ENCODE measurements at regions not wholly inside any gene's neighbourhood (a gene's known extent, or its start where the extent isn't known, plus 50 kb on each side); places are given as distances from the start of the nearest gene placed in this dataset.

DNA sequence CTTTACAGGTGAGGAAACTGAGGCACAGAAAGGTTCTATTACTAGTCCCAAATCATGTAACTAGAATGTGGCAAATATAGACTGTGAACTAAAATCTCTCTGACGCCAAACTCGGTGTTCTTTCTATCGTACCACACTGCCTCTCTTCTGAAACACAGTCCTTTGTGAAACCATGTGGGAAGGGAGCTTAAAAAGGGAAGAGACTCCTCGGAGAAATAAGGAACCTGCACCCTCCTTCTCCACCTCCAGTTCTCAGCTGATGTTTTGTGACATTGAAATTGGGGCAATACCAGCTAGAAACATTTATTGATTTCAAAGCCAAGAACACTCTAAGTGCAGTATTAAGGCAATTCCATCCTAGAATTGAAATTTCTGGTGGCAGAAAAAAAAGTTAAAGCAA is 76.4 kb upstream of the DRD2 start:
- no peak for DNase-seq
- H3K27me3 ChIP-seq (ENCODE audit: low read depth): peaks cover 21% of the 10 kb centered on the region
- intact Hi-C loops (cut with micrococcal nuclease): no loop called here
- no peak overlapping the region for H3K4me3 ChIP-seq
- H3K9me3 ChIP-seq (replicated peaks): no peaks in the 10 kb centered on the region
- TF ChIP-seq, protein P1, sequence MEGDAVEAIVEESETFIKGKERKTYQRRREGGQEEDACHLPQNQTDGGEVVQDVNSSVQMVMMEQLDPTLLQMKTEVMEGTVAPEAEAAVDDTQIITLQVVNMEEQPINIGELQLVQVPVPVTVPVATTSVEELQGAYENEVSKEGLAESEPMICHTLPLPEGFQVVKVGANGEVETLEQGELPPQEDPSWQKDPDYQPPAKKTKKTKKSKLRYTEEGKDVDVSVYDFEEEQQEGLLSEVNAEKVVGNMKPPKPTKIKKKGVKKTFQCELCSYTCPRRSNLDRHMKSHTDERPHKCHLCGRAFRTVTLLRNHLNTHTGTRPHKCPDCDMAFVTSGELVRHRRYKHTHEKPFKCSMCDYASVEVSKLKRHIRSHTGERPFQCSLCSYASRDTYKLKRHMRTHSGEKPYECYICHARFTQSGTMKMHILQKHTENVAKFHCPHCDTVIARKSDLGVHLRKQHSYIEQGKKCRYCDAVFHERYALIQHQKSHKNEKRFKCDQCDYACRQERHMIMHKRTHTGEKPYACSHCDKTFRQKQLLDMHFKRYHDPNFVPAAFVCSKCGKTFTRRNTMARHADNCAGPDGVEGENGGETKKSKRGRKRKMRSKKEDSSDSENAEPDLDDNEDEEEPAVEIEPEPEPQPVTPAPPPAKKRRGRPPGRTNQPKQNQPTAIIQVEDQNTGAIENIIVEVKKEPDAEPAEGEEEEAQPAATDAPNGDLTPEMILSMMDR (IDR thresholded peaks at IDR 0.05; ENCODE audit: borderline replicate concordance): no peak
- no peaks in the 10 kb centered on the region for H3K4me1 ChIP-seq
- H3K27ac ChIP-seq (replicated peaks): no peak overlapping the region
- no peaks in the 10 kb centered on the region for H3K36me3 ChIP-seq

DNA sequence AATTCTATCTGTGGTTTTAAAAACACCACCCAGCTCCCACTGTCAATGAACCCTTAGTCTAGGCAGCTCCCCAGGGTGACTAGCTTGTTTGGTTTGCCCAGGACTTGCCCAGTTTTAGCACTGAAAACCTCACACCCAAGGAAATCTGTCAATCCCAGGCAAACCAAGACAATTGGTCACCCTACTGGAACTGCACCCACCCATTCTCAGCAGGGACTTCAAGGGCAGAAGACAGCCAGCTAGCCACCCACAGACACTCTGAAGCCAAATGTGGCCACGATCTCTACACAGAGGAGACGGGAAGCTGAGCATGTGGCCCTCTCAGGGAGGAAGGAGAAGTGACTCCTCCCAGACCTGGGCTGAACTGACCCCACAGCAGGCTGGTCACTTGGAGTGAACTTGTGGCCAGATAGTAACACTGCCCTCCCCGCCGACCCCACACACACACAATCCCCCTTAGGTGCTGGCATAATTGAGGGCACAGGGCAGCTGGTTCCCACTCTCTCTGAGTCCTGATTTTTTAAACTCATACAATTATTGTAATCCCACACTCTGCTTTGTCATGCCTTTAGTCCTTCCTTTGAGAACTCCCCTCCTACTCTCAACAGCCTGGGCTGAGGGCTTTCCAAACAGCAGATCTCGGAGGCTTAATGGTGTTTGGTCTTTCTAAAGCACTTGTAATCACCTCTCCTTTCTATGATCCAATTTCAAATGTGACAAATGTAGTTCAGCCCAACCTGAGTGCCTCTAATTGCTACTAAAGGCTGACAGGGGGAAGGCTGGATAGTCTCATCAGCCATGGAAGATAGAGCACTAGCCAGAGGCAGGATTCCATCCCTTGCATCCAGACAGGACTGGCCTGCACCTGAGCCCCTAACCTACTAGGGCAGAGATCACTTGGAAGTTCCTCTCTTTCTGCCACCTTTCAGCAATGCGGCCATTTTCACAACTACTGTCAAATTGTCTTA is 74.7 kb upstream of the DRD2 start:
- intact Hi-C loops (cut with micrococcal nuclease): no loop called here
- no peak for DNase-seq
- no peaks in the 10 kb centered on the region for H3K36me3 ChIP-seq

GRCh38 chr11:113549061-113549460 is 73.9 kb upstream of the DRD2 start:
- Histone ChIP-seq H3K9me3 (replicated peaks) (no peaks in the 10 kb centered on the region), H3K4me1 (no peaks in the 10 kb centered on the region), H3K27ac (replicated peaks) (no peak overlapping the region), H3K4me3 (no peak overlapping the region), H3K27me3 (ENCODE audit: low read depth) (peaks cover 21% of the 10 kb centered on the region), H3K36me3 (no peaks in the 10 kb centered on the region)
- TF ChIP-seq, protein P1 (IDR thresholded peaks at IDR 0.05; ENCODE audit: borderline replicate concordance): no peak
- intact Hi-C loops (cut with micrococcal nuclease): no loop called here
- DNase-seq: no peak

More for the DNA sequence above, 74.7 kb upstream of the DRD2 start:
- H3K4me3 ChIP-seq: no peak overlapping the region
- no peaks in the 10 kb centered on the region for H3K9me3 ChIP-seq (replicated peaks)
- no peak overlapping the region for H3K27ac ChIP-seq (replicated peaks)
- TF ChIP-seq, protein P1 (IDR thresholded peaks at IDR 0.05; ENCODE audit: borderline replicate concordance): no peak
- H3K4me1 ChIP-seq: no peaks in the 10 kb centered on the region
- peaks cover 21% of the 10 kb centered on the region for H3K27me3 ChIP-seq (ENCODE audit: low read depth)

DNA sequence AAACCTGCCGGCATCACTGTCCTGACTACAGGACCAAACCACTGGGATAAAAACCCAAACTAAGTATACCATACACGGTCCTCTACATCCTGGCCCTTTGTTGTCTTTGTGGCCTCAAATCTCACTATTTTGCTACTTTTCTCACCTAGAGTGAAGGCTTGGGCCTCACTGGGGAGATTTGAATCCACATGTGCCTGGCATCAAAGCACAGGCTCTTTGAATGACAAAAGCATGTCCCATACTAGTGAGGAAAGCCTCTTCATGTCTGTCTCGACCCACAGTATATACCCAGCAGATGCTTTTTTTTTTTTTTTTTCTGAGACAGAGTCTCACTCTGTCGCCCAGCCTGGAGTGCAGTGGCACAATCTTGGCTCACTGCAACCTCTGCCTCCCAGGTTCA is 72.5 kb upstream of the DRD2 start:
- no peaks in the 10 kb centered on the region for H3K36me3 ChIP-seq
- DNase-seq: no peak
- peaks cover 21% of the 10 kb centered on the region for H3K27me3 ChIP-seq (ENCODE audit: low read depth)
- H3K4me1 ChIP-seq: no peaks in the 10 kb centered on the region
- TF ChIP-seq, protein P1 (IDR thresholded peaks at IDR 0.05; ENCODE audit: borderline replicate concordance): no peak
- no peak overlapping the region for H3K27ac ChIP-seq (replicated peaks)
- H3K4me3 ChIP-seq: no peak overlapping the region
- intact Hi-C loops (cut with micrococcal nuclease): no loop called here
- H3K9me3 ChIP-seq (replicated peaks): no peaks in the 10 kb centered on the region

DNA sequence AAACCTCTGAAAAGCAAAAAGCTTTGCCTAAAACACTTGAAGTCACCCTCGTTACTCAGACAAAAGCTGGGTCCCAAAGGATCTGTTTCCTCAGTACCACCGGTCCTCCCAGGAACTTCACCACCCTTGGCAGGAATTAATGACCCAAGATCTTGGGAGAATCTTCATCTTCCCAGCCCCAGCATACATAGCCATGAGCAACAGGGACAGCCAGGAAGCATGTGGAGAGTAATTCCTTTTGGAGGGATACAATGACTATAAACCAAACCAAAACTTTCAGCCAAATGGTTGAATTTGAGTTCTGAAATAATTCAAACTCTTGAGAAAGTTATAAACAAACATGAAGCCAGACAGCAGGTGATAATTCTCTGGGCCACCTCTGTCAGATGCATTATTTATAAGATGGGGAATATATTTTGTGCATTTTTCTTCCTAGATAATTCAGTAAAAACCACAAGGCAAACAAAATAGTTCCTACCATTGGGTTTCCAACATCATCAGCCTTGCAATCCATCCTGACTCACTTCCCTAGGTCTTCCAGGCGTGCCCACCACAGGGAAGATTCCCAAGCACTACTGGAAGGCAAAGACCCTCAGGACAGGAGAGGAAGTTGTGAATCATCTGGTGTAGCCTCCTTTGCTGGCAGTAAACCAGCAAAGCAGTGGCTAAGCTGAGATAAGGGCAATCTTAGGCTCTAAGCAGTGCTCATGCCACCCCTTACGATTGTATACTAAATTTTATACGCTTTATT is 71.7 kb upstream of the DRD2 start:
- H3K4me3 ChIP-seq: no peak overlapping the region
- no peak for DNase-seq
- no peak overlapping the region for H3K27ac ChIP-seq (replicated peaks)
- H3K27me3 ChIP-seq (ENCODE audit: low read depth): peaks cover 21% of the 10 kb centered on the region
- H3K9me3 ChIP-seq (replicated peaks): no peaks in the 10 kb centered on the region
- intact Hi-C loops (cut with micrococcal nuclease): no loop called here
- TF ChIP-seq, protein P1 (IDR thresholded peaks at IDR 0.05; ENCODE audit: borderline replicate concordance): no peak
- no peaks in the 10 kb centered on the region for H3K36me3 ChIP-seq
- H3K4me1 ChIP-seq: no peaks in the 10 kb centered on the region

Data from left ventricle myocardium inferior (tissue), 1 donor.